GM12878 (cell line): ENCODE measurements at regions not wholly inside any gene's neighbourhood (a gene's known extent, or its start where the extent isn't known, plus 50 kb on each side); places are given as distances from the start of the nearest gene placed in this dataset.

ENCODE experiments used
- EZH2 ChIP-seq: IDR thresholded peaks from 2 replicates; pipeline ENCODE4 v1.6.1; 2012; ENCODE audit warnings: low read depth, mild to moderate bottlenecking, control low read depth, inconsistent platforms, low read length, borderline replicate concordance; ENCODE audit not compliant: control insufficient read depth
- MAX ChIP-seq: IDR thresholded peaks from 2 replicates; pipeline ENCODE4 v1.6.1; 2012; ENCODE audit warnings: low read depth, low read length, improper control_type of control experiment
- MEF2A ChIP-seq: IDR thresholded peaks from 2 replicates; pipeline ENCODE4 v1.6.1; 2011; ENCODE audit warnings: low read depth, mild to moderate bottlenecking, low read length, moderate library complexity; ENCODE audit not compliant: insufficient read depth
- NR2C2 ChIP-seq: IDR thresholded peaks from 2 replicates; pipeline ENCODE4 v1.6.1; 2011; ENCODE audit warnings: borderline replicate concordance, low read depth; ENCODE audit not compliant: control insufficient read depth, insufficient read length
- POLR2A ChIP-seq: IDR thresholded peaks from 2 replicates; pipeline ENCODE4 v1.6.1; 2011; ENCODE audit warnings: low read depth, mild to moderate bottlenecking, low read length
- POLR2AphosphoS5 ChIP-seq: IDR thresholded peaks from 2 replicates; pipeline ENCODE4 v1.6.1; 2011; ENCODE audit warnings: mild to moderate bottlenecking, low read length, inconsistent platforms
- POU2F2 ChIP-seq: IDR thresholded peaks from 3 replicates; pipeline ENCODE4 v1.6.1; 2011; ENCODE audit warnings: low read depth, mild to moderate bottlenecking, low read length, borderline replicate concordance
- SRF ChIP-seq, 2 experiments: IDR thresholded peaks; 2 replicates each; pipeline ENCODE4 v1.6.1; 2011; ENCODE audit warnings: low read depth in 2 of 2, low read length in 2 of 2, mild to moderate bottlenecking in 1 of 2, moderate library complexity in 1 of 2

GRCh38 chr2:22011048-22011447 is 887.3 kb downstream of the TDRD15 start:
- no peak for TF ChIP-seq POU2F2
- TF ChIP-seq SRF (IDR thresholded peaks at IDR 0.05; ENCODE audit: low read depth in 2 of 2, low read length in 2 of 2) = no peak
- no peak for TF ChIP-seq NR2C2
- no peak for TF ChIP-seq POLR2A
- no peak for TF ChIP-seq MAX
- TF ChIP-seq MEF2A = no peak
- no peak for TF ChIP-seq POLR2AphosphoS5
- no peak for TF ChIP-seq EZH2
